ENCODE measurements at regions not wholly inside any gene's neighbourhood (a gene's known extent, or its start where the extent isn't known, plus 50 kb on each side); places are given as distances from the start of the nearest gene placed in this dataset.
"Not testable (repeated sequence)": the region's sequence is repeated elsewhere in the genome, so short reads cannot be mapped to it uniquely, and the experiment has no call there.

- not testable (repeated sequence) for H3K27ac ChIP-seq (ENCODE audit: low read length); H3K4me3 ChIP-seq (ENCODE audit: low read depth in 1 of 2, low read length in 2 of 2); H3K4me1 ChIP-seq (ENCODE audit: control insufficient read depth in 1 of 2, insufficient read depth in 2 of 2, low read length in 2 of 2); H3K27me3 ChIP-seq (ENCODE audit: low read depth, low read length); H3K9me3 ChIP-seq (ENCODE audit: control insufficient read depth in 1 of 2, low read length in 2 of 2); H3K36me3 ChIP-seq (ENCODE audit: control insufficient read depth in 1 of 2, insufficient read depth in 2 of 2, low read length in 2 of 2)
Measured at GRCh38 chr14:92250366-92250765, 72.6 kb upstream of the SLC24A4 start.

- Histone ChIP-seq H3K36me3 (ENCODE audit: control insufficient read depth in 1 of 2, insufficient read depth in 2 of 2, low read length in 2 of 2) (no peaks in the 10 kb centered on the region), H3K9me3 (ENCODE audit: control insufficient read depth in 1 of 2, low read length in 2 of 2) (no peaks in the 10 kb centered on the region), H3K27me3 (ENCODE audit: low read depth, low read length) (peaks cover 11% of the 10 kb centered on the region), H3K4me1 (ENCODE audit: control insufficient read depth in 1 of 2, insufficient read depth in 2 of 2, low read length in 2 of 2) (peaks cover 0 to 5% of the 10 kb centered on the region in 2 donors), H3K27ac (ENCODE audit: low read length) (no peak overlapping the region), H3K4me3 (ENCODE audit: low read depth in 1 of 2, low read length in 2 of 2) (no peak overlapping the region)
Measured at GRCh38 chr14:92252323-92252722, 70.6 kb upstream of the SLC24A4 start.

GRCh38 chr14:92253381-92253894 lies 69.5 kb upstream of the SLC24A4 start:
- Histone ChIP-seq H3K27me3 (ENCODE audit: low read depth, low read length) (peaks cover 11% of the 10 kb centered on the region), H3K27ac (ENCODE audit: low read length) (no peak overlapping the region), H3K36me3 (ENCODE audit: control insufficient read depth in 1 of 2, insufficient read depth in 2 of 2, low read length in 2 of 2) (no peaks in the 10 kb centered on the region), H3K9me3 (ENCODE audit: control insufficient read depth in 1 of 2, low read length in 2 of 2) (no peaks in the 10 kb centered on the region), H3K4me1 (ENCODE audit: control insufficient read depth in 1 of 2, insufficient read depth in 2 of 2, low read length in 2 of 2) (peaks cover 0 to 5% of the 10 kb centered on the region in 2 donors), H3K4me3 (ENCODE audit: low read depth in 1 of 2, low read length in 2 of 2) (no peak overlapping the region)

- Histone ChIP-seq H3K4me3 (ENCODE audit: low read depth in 1 of 2, low read length in 2 of 2) (peak overlapping the region in 1 of 2 donors; percentile 37), H3K4me1 (ENCODE audit: control insufficient read depth in 1 of 2, insufficient read depth in 2 of 2, low read length in 2 of 2) (peaks cover 0 to 5% of the 10 kb centered on the region in 2 donors), H3K36me3 (ENCODE audit: control insufficient read depth in 1 of 2, insufficient read depth in 2 of 2, low read length in 2 of 2) (no peaks in the 10 kb centered on the region), H3K27me3 (ENCODE audit: low read depth, low read length) (peaks cover 11% of the 10 kb centered on the region), H3K9me3 (ENCODE audit: control insufficient read depth in 1 of 2, low read length in 2 of 2) (no peaks in the 10 kb centered on the region), H3K27ac (ENCODE audit: low read length) (no peak overlapping the region)
Measured at GRCh38 chr14:92254786-92255185, 68.2 kb upstream of the SLC24A4 start.

GRCh38 chr14:92258934-92259333 lies 64.0 kb upstream of the SLC24A4 start:
- no peak overlapping the region for H3K4me3 ChIP-seq (ENCODE audit: low read depth in 1 of 2, low read length in 2 of 2)
- H3K27ac ChIP-seq (ENCODE audit: low read length), result no peak overlapping the region
- H3K36me3 ChIP-seq (ENCODE audit: control insufficient read depth in 1 of 2, insufficient read depth in 2 of 2, low read length in 2 of 2), result no peaks in the 10 kb centered on the region
- H3K9me3 ChIP-seq (ENCODE audit: control insufficient read depth in 1 of 2, low read length in 2 of 2), result no peaks in the 10 kb centered on the region
- peaks cover 11% of the 10 kb centered on the region for H3K27me3 ChIP-seq (ENCODE audit: low read depth, low read length)
- peaks cover 0 to 5% of the 10 kb centered on the region in 2 donors for H3K4me1 ChIP-seq (ENCODE audit: control insufficient read depth in 1 of 2, insufficient read depth in 2 of 2, low read length in 2 of 2)

- Histone ChIP-seq H3K36me3 (ENCODE audit: control insufficient read depth in 1 of 2, insufficient read depth in 2 of 2, low read length in 2 of 2) (no peaks in the 10 kb centered on the region), H3K4me1 (ENCODE audit: control insufficient read depth in 1 of 2, insufficient read depth in 2 of 2, low read length in 2 of 2) (peaks cover 0 to 5% of the 10 kb centered on the region in 2 donors), H3K27me3 (ENCODE audit: low read depth, low read length) (peaks cover 8% of the 10 kb centered on the region), H3K9me3 (ENCODE audit: control insufficient read depth in 1 of 2, low read length in 2 of 2) (no peaks in the 10 kb centered on the region), H3K27ac (ENCODE audit: low read length) (no peak overlapping the region), H3K4me3 (ENCODE audit: low read depth in 1 of 2, low read length in 2 of 2) (no peak overlapping the region)
Measured at GRCh38 chr14:92259613-92260357, 63.2 kb upstream of the SLC24A4 start.

- Histone ChIP-seq H3K36me3 (ENCODE audit: control insufficient read depth in 1 of 2, insufficient read depth in 2 of 2, low read length in 2 of 2) (no peaks in the 10 kb centered on the region), H3K4me1 (ENCODE audit: control insufficient read depth in 1 of 2, insufficient read depth in 2 of 2, low read length in 2 of 2) (no peaks in the 10 kb centered on the region), H3K27ac (ENCODE audit: low read length) (no peak overlapping the region), H3K4me3 (ENCODE audit: low read depth in 1 of 2, low read length in 2 of 2) (no peak overlapping the region), H3K9me3 (ENCODE audit: control insufficient read depth in 1 of 2, low read length in 2 of 2) (no peaks in the 10 kb centered on the region), H3K27me3 (ENCODE audit: low read depth, low read length) (no peaks in the 10 kb centered on the region)
Measured at GRCh38 chr14:92263681-92264080, 59.3 kb upstream of the SLC24A4 start.

- H3K36me3 ChIP-seq (ENCODE audit: control insufficient read depth in 1 of 2, insufficient read depth in 2 of 2, low read length in 2 of 2), result no peaks in the 10 kb centered on the region
- no peaks in the 10 kb centered on the region for H3K27me3 ChIP-seq (ENCODE audit: low read depth, low read length)
- H3K4me3 ChIP-seq (ENCODE audit: low read depth in 1 of 2, low read length in 2 of 2), result no peak overlapping the region
- H3K4me1 ChIP-seq (ENCODE audit: control insufficient read depth in 1 of 2, insufficient read depth in 2 of 2, low read length in 2 of 2), result no peaks in the 10 kb centered on the region
- H3K27ac ChIP-seq (ENCODE audit: low read length), result no peak overlapping the region
- H3K9me3 ChIP-seq (ENCODE audit: control insufficient read depth in 1 of 2, low read length in 2 of 2), result no peaks in the 10 kb centered on the region
Measured at GRCh38 chr14:92264195-92264594, 58.8 kb upstream of the SLC24A4 start.

GRCh38 chr14:92266216-92266615 lies 56.7 kb upstream of the SLC24A4 start:
- Histone ChIP-seq H3K27me3 (ENCODE audit: low read depth, low read length) (no peaks in the 10 kb centered on the region), H3K9me3 (ENCODE audit: control insufficient read depth in 1 of 2, low read length in 2 of 2) (no peaks in the 10 kb centered on the region), H3K4me3 (ENCODE audit: low read depth in 1 of 2, low read length in 2 of 2) (no peak overlapping the region), H3K27ac (ENCODE audit: low read length) (no peak overlapping the region), H3K4me1 (ENCODE audit: control insufficient read depth in 1 of 2, insufficient read depth in 2 of 2, low read length in 2 of 2) (no peaks in the 10 kb centered on the region), H3K36me3 (ENCODE audit: control insufficient read depth in 1 of 2, insufficient read depth in 2 of 2, low read length in 2 of 2) (no peaks in the 10 kb centered on the region)
